ENCODE measurements at regions not wholly inside any gene's neighbourhood (a gene's known extent, or its start where the extent isn't known, plus 50 kb on each side); places are given as distances from the start of the nearest gene placed in this dataset.
"Not testable (repeated sequence)": the region's sequence is repeated elsewhere in the genome, so short reads cannot be mapped to it uniquely, and the experiment has no call there.

- intact Hi-C loops (cut with micrococcal nuclease); H3K36me3 Mint-ChIP-seq (ENCODE audit: low read depth); H3K27me3 Mint-ChIP-seq (ENCODE audit: low read depth); H3K4me1 Mint-ChIP-seq (ENCODE audit: low read depth); H3K27ac Mint-ChIP-seq; DNase-seq (ENCODE audit: low spot score); H3K9me3 Mint-ChIP-seq; H3K4me3 Mint-ChIP-seq (ENCODE audit: low read depth): not testable (repeated sequence)
Observed at GRCh38 chr9:6099346-6099745, 83.9 kb upstream of the RANBP6 start.

- Mint-ChIP-seq H3K4me1 (ENCODE audit: low read depth) (no peaks in the 10 kb centered on the region), H3K9me3 (no peaks in the 10 kb centered on the region), H3K36me3 (ENCODE audit: low read depth) (no peaks in the 10 kb centered on the region), H3K4me3 (ENCODE audit: low read depth) (no peak overlapping the region), H3K27me3 (ENCODE audit: low read depth) (peaks cover 14% of the 10 kb centered on the region), H3K27ac (no peak overlapping the region)
- no peak for DNase-seq (ENCODE audit: low spot score)
- intact Hi-C loops (cut with micrococcal nuclease): no loop called here
Observed at GRCh38 chr9:6098431-6098830, 83.0 kb upstream of the RANBP6 start.

- H3K4me1 Mint-ChIP-seq (ENCODE audit: low read depth): no peaks in the 10 kb centered on the region
- no peak for DNase-seq (ENCODE audit: low spot score)
Observed at GRCh38 chr9:6096821-6097220, 81.4 kb upstream of the RANBP6 start.

GRCh38 chr9:6090277-6091210 lies 75.1 kb upstream of the RANBP6 start:
- Mint-ChIP-seq H3K4me1 (ENCODE audit: low read depth) (no peaks in the 10 kb centered on the region), H3K9me3 (no peaks in the 10 kb centered on the region), H3K4me3 (ENCODE audit: low read depth) (no peak overlapping the region), H3K27me3 (ENCODE audit: low read depth) (peaks cover 24% of the 10 kb centered on the region), H3K36me3 (ENCODE audit: low read depth) (no peaks in the 10 kb centered on the region), H3K27ac (no peak overlapping the region)
- no peak for DNase-seq (ENCODE audit: low spot score)
- intact Hi-C loops (cut with micrococcal nuclease): no loop called here

More at GRCh38 chr9:6096821-6097220, 81.4 kb upstream of the RANBP6 start:
- H3K27ac Mint-ChIP-seq: no peak overlapping the region
- H3K4me3 Mint-ChIP-seq (ENCODE audit: low read depth): no peak overlapping the region
- intact Hi-C loops (cut with micrococcal nuclease): no loop called here
- peaks cover 18% of the 10 kb centered on the region for H3K27me3 Mint-ChIP-seq (ENCODE audit: low read depth)
- H3K36me3 Mint-ChIP-seq (ENCODE audit: low read depth): no peaks in the 10 kb centered on the region
- H3K9me3 Mint-ChIP-seq: no peaks in the 10 kb centered on the region

GRCh38 chr9:6089300-6089699 lies 73.9 kb upstream of the RANBP6 start:
- intact Hi-C loops (cut with micrococcal nuclease): no loop called here
- Mint-ChIP-seq H3K4me3 (ENCODE audit: low read depth) (no peak overlapping the region), H3K4me1 (ENCODE audit: low read depth) (no peaks in the 10 kb centered on the region), H3K36me3 (ENCODE audit: low read depth) (no peaks in the 10 kb centered on the region), H3K27ac (no peak overlapping the region), H3K9me3 (no peaks in the 10 kb centered on the region), H3K27me3 (ENCODE audit: low read depth) (peaks cover 22% of the 10 kb centered on the region)
- no peak for DNase-seq (ENCODE audit: low spot score)

- H3K4me1 Mint-ChIP-seq (ENCODE audit: low read depth): no peaks in the 10 kb centered on the region
- peaks cover 10% of the 10 kb centered on the region for H3K27me3 Mint-ChIP-seq (ENCODE audit: low read depth)
- H3K36me3 Mint-ChIP-seq (ENCODE audit: low read depth): no peaks in the 10 kb centered on the region
- no peaks in the 10 kb centered on the region for H3K9me3 Mint-ChIP-seq
- intact Hi-C loops (cut with micrococcal nuclease): no loop called here
- DNase-seq (ENCODE audit: low spot score): no peak
- no peak overlapping the region for H3K4me3 Mint-ChIP-seq (ENCODE audit: low read depth)
- no peak overlapping the region for H3K27ac Mint-ChIP-seq
Observed at GRCh38 chr9:6086006-6086655, 70.7 kb upstream of the RANBP6 start.

GRCh38 chr9:6080154-6080716 lies 64.8 kb upstream of the RANBP6 start:
- H3K4me1 Mint-ChIP-seq (ENCODE audit: low read depth): peaks cover 3% of the 10 kb centered on the region
- peak; percentile 38 for DNase-seq (ENCODE audit: low spot score)
- no peaks in the 10 kb centered on the region for H3K9me3 Mint-ChIP-seq
- H3K36me3 Mint-ChIP-seq (ENCODE audit: low read depth): no peaks in the 10 kb centered on the region
- peak overlapping the region; percentile 78 for H3K4me3 Mint-ChIP-seq (ENCODE audit: low read depth)
- intact Hi-C loops (cut with micrococcal nuclease): no loop called here
- peaks cover 4% of the 10 kb centered on the region for H3K27me3 Mint-ChIP-seq (ENCODE audit: low read depth)
- H3K27ac Mint-ChIP-seq: peak overlapping the region; percentile 66

GRCh38 chr9:6079386-6079785 lies 64.0 kb upstream of the RANBP6 start:
- peaks cover 4% of the 10 kb centered on the region for H3K27me3 Mint-ChIP-seq (ENCODE audit: low read depth)
- H3K4me3 Mint-ChIP-seq (ENCODE audit: low read depth): peak overlapping the region; percentile 78
- H3K36me3 Mint-ChIP-seq (ENCODE audit: low read depth): no peaks in the 10 kb centered on the region
- no peak for DNase-seq (ENCODE audit: low spot score)
- H3K27ac Mint-ChIP-seq: no peak overlapping the region
- intact Hi-C loops (cut with micrococcal nuclease): no loop called here
- H3K9me3 Mint-ChIP-seq: no peaks in the 10 kb centered on the region
- H3K4me1 Mint-ChIP-seq (ENCODE audit: low read depth): peaks cover 3% of the 10 kb centered on the region

- Mint-ChIP-seq H3K36me3 (ENCODE audit: low read depth) (no peaks in the 10 kb centered on the region), H3K4me3 (ENCODE audit: low read depth) (no peak overlapping the region), H3K9me3 (no peaks in the 10 kb centered on the region), H3K27me3 (ENCODE audit: low read depth) (peaks cover 4% of the 10 kb centered on the region), H3K27ac (no peak overlapping the region), H3K4me1 (ENCODE audit: low read depth) (peaks cover 3% of the 10 kb centered on the region)
- no peak for DNase-seq (ENCODE audit: low spot score)
- intact Hi-C loops (cut with micrococcal nuclease): no loop called here
Observed at GRCh38 chr9:6078382-6079105, 63.1 kb upstream of the RANBP6 start.

- no peaks in the 10 kb centered on the region for H3K9me3 Mint-ChIP-seq
- intact Hi-C loops (cut with micrococcal nuclease): no loop called here
- H3K27ac Mint-ChIP-seq: no peak overlapping the region
- no peak for DNase-seq (ENCODE audit: low spot score)
- no peak overlapping the region for H3K4me3 Mint-ChIP-seq (ENCODE audit: low read depth)
- H3K4me1 Mint-ChIP-seq (ENCODE audit: low read depth): peaks cover 3% of the 10 kb centered on the region
- no peaks in the 10 kb centered on the region for H3K36me3 Mint-ChIP-seq (ENCODE audit: low read depth)
- peaks cover 4% of the 10 kb centered on the region for H3K27me3 Mint-ChIP-seq (ENCODE audit: low read depth)
Observed at GRCh38 chr9:6076851-6077250, 61.4 kb upstream of the RANBP6 start.

GRCh38 chr9:6073731-6074130 lies 58.3 kb upstream of the RANBP6 start:
- Mint-ChIP-seq H3K27ac (no peak overlapping the region), H3K9me3 (peaks cover 16% of the 10 kb centered on the region), H3K4me3 (ENCODE audit: low read depth) (no peak overlapping the region), H3K27me3 (ENCODE audit: low read depth) (no peaks in the 10 kb centered on the region), H3K4me1 (ENCODE audit: low read depth) (peaks cover 5% of the 10 kb centered on the region), H3K36me3 (ENCODE audit: low read depth) (peaks cover 11% of the 10 kb centered on the region)
- no peak for DNase-seq (ENCODE audit: low spot score)
- intact Hi-C loops (cut with micrococcal nuclease): no loop called here

- Mint-ChIP-seq H3K4me1 (ENCODE audit: low read depth) (peaks cover 10% of the 10 kb centered on the region), H3K27me3 (ENCODE audit: low read depth) (no peaks in the 10 kb centered on the region), H3K36me3 (ENCODE audit: low read depth) (peaks cover 12% of the 10 kb centered on the region), H3K4me3 (ENCODE audit: low read depth) (no peak overlapping the region), H3K27ac (no peak overlapping the region), H3K9me3 (peaks cover 20% of the 10 kb centered on the region)
- intact Hi-C loops (cut with micrococcal nuclease): no loop called here
- no peak for DNase-seq (ENCODE audit: low spot score)
Observed at GRCh38 chr9:6072865-6073264, 57.4 kb upstream of the RANBP6 start.

All from activated T-helper 2 cell treated with anti-CD3 and anti-CD28 coated beads, Interferon-gamma antibody, Interleukin-2, Interleukin-4, amounts not matched to agents 10 μg/mL and 5 μg/mL and 100 μg/mL, durations not matched to agents 14 hours and 24 hours and 36 hours (primary cell).